Omental fat pad (tissue), 3 donors: ENCODE measurements at regions not wholly inside any gene's neighbourhood (a gene's known extent, or its start where the extent isn't known, plus 50 kb on each side); places are given as distances from the start of the nearest gene placed in this dataset.
"Not testable (repeated sequence)": the region's sequence is repeated elsewhere in the genome, so short reads cannot be mapped to it uniquely, and the experiment has no call there.

Experiments
- ATAC-seq: fragments of 150-250 bp; one replicate; pipeline ENCODE4 v1.9.1; 2016; ENCODE audit warnings: mild to moderate bottlenecking, moderate library complexity; ENCODE audit not compliant: low FRiP score
- DNase-seq: peaks from one replicate; pipeline ENCODE4 v3.0.0-alpha.2; 2019; ENCODE audit warnings: low spot score
- CTCF ChIP-seq, 3 donors: fragments of 450-650 bp; IDR thresholded peaks; one replicate each; pipeline ENCODE4 v1.5.1; 2016 to 2017; ENCODE audit warnings: antibody characterized with exemption in 3 of 3, mild to moderate bottlenecking in 3 of 3, moderate library complexity in 2 of 3

DNA sequence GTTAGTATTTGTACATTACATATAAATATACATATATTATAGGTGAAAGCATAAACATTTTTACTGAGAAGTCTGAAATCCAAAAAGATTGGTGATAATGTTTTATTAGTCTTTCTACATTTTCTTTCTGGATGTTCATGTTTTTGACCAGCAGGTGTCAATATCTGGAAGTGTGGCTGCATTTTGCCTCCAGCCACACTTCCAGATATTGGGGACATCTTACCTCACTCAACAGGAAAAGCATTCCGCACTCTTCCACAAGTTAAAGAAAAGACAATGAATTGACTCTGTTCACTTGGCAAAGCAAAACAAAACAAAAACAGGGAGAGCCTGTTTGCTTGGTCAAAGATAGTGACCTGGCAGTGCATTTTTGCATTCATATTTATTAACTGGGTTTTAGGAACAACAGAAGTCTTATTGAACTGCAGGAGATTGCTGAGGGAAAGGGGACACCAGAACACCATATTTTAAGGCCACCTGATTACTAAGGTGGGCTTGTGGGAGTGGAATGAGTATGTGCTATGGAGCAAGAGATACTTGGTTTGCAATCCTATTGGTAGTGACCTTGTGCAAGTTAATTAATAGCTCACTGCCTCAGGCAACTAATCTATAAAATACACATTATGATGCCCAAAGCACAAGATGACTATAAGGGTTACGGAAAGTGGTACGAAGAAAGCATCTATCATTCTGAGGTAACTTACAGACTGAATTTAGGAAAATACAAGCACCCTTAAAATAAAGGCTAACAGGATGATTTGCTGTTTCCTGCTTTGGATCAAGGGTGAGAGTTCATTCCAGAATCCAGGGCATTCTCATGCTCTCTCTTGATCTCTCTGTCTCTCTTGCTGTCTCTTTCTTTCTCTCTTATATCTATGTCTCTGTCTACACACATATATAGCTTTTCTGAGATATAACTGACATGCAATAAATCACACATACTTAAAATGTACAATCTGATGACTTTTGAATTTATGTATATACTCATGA lies 389.9 kb upstream of the EMCN start:
- DNase-seq: no peak
- ATAC-seq: no peak

GRCh38 chr4:100906973-100907372 lies 389.2 kb upstream of the EMCN start:
- ATAC-seq (no peak), DNase-seq (no peak)
- no peak for TF ChIP-seq CTCF (IDR thresholded peaks at IDR 0.05)

More for the DNA sequence above, 389.9 kb upstream of the EMCN start:
- no peak for TF ChIP-seq CTCF (IDR thresholded peaks at IDR 0.05)

- not testable (repeated sequence) for DNase-seq, ATAC-seq
Measured at GRCh38 chr4:100900945-100901344, 383.1 kb upstream of the EMCN start.

DNA sequence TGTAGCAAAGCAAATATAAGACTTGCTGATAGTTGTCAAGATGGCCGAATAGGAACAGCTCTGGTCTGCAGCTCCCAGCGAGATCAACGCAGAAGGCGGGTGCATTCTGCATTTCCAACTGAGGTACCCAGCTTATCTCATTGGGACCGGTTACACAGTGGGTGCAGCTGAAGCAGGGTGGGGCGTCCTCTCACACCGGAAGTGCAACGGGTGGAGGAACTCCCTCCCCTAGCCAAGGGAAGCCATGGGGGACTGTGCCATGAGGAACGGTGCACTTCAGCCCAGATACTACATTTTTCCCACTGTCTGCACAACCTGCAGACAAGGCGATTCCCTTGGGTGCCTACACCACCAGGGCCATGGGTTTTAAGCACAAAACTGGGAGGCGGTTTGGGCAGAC lies 382.3 kb upstream of the EMCN start:
- ATAC-seq (no peak), DNase-seq (no peak)
- no peak for TF ChIP-seq CTCF (IDR thresholded peaks at IDR 0.05)

DNA sequence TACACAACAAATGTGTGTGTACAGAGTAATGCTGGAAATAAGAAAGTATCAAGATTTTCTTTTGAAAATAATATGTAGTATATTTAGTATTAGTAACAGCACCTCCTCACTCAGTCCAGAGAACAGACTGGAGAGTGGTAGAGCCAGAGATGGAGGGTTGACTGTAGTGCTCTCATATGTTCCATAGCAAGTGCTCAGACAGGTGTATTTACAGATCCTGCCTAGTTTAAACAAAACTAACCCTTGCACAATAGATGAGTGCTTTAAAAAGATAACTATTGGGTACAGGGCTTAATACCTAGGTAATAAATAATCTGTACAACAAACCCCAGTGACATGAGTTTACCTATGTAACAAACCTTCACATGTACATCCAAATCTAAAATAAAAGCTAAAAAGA lies 381.0 kb upstream of the EMCN start:
- TF ChIP-seq CTCF (IDR thresholded peaks at IDR 0.05): no peak
- DNase-seq: no peak
- no peak for ATAC-seq

GRCh38 chr4:100895556-100896197 lies 377.9 kb upstream of the EMCN start:
- no peak for TF ChIP-seq CTCF (IDR thresholded peaks at IDR 0.05)
- DNase-seq (no peak), ATAC-seq (no peak)

DNA sequence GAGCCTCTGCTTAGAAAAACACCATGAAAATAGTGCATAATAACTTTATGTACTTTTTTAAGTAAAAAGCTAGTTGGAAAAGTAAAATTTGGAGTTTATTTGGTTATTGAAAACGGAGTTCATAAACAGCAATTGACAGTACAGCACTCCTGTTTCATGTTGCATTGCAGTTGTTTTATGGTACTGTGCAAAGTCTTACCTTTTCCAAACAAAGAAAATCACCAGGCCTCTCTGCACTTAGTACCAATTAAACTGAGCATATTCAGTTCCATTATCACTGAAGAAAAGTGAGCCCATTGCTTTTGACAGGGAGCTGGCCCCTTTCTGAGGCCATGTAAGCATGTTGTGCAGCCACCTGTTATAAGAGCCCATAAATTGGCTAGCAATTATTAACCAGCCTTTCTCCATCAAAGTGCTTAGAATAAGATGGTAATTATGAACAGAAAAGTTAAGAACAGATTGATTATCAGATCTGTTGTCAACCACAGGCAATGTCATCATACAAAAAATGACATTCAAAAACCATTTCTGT lies 376.6 kb upstream of the EMCN start:
- no peak for ATAC-seq
- TF ChIP-seq CTCF (IDR thresholded peaks at IDR 0.05): no peak
- no peak for DNase-seq
